ENCODE measurements at regions not wholly inside any gene's neighbourhood (a gene's known extent, or its start where the extent isn't known, plus 50 kb on each side); places are given as distances from the start of the nearest gene placed in this dataset.

GRCh38 chr7:116113310-116113709 is 82.7 kb upstream of the TFEC start:
- Histone ChIP-seq H3K36me3 (no peaks in the 10 kb centered on the region), H3K4me3 (ENCODE audit: low read depth, low read length) (no peak overlapping the region), H3K9me3 (no peaks in the 10 kb centered on the region), H3K4me1 (no peaks in the 10 kb centered on the region), H3K27me3 (no peaks in the 10 kb centered on the region)
- no peak for DNase-seq
- no peak for TF ChIP-seq CTCF (IDR thresholded peaks at IDR 0.05; ENCODE audit: low read depth, low read length)

GRCh38 chr7:116120839-116121238 is 89.5 kb upstream of the TES start:
- Histone ChIP-seq H3K4me1 (no peaks in the 10 kb centered on the region), H3K9me3 (no peaks in the 10 kb centered on the region), H3K4me3 (ENCODE audit: low read depth, low read length) (no peak overlapping the region), H3K27me3 (no peaks in the 10 kb centered on the region), H3K36me3 (no peaks in the 10 kb centered on the region)
- DNase-seq: no peak
- TF ChIP-seq CTCF (IDR thresholded peaks at IDR 0.05; ENCODE audit: low read depth, low read length): no peak

DNA sequence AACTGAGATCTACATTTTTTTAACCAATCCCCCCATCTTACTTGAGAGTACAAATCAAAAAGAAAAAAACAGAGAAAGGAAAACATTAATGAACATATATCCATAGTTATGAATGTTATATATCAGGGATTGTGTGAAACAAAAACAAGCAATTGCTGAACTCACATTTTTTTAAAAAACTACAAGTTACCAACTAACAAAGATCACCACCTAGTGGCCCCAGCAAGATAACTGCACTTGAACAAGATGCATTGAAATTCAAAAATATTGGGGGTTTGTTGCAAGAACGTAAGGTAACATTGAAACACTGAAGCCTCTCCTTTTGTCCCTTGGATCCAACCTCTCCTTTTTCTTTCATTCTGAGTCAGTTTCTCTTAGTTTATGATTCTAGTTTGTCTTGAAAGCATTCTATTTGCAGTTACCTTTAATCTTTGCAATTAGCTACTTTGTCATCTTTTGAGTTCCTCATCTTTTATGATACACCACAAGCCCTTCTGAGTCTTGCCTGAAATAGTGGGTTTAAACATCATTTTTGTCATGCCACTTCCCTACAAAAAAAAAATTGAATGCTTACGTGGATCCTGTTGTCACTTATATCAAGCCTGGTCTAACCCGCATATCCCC is 87.3 kb upstream of the TES start:
- Histone ChIP-seq H3K9me3 (no peaks in the 10 kb centered on the region), H3K27me3 (no peaks in the 10 kb centered on the region), H3K36me3 (no peaks in the 10 kb centered on the region), H3K4me3 (ENCODE audit: low read depth, low read length) (no peak overlapping the region), H3K4me1 (no peaks in the 10 kb centered on the region)
- TF ChIP-seq CTCF (IDR thresholded peaks at IDR 0.05; ENCODE audit: low read depth, low read length): peak; percentile 47
- DNase-seq: no peak

GRCh38 chr7:116128139-116128538 is 82.2 kb upstream of the TES start:
- no peaks in the 10 kb centered on the region for H3K4me1 ChIP-seq
- H3K36me3 ChIP-seq: no peaks in the 10 kb centered on the region
- TF ChIP-seq CTCF (IDR thresholded peaks at IDR 0.05; ENCODE audit: low read depth, low read length): no peak
- no peaks in the 10 kb centered on the region for H3K27me3 ChIP-seq
- no peak overlapping the region for H3K4me3 ChIP-seq (ENCODE audit: low read depth, low read length)
- H3K9me3 ChIP-seq: no peaks in the 10 kb centered on the region
- DNase-seq: no peak

GRCh38 chr7:116135306-116135705 is 75.0 kb upstream of the TES start:
- H3K27me3 ChIP-seq: no peaks in the 10 kb centered on the region
- no peak overlapping the region for H3K4me3 ChIP-seq (ENCODE audit: low read depth, low read length)
- no peaks in the 10 kb centered on the region for H3K36me3 ChIP-seq
- H3K4me1 ChIP-seq: no peaks in the 10 kb centered on the region
- H3K9me3 ChIP-seq: no peaks in the 10 kb centered on the region
- DNase-seq: no peak
- TF ChIP-seq CTCF (IDR thresholded peaks at IDR 0.05; ENCODE audit: low read depth, low read length): no peak

DNA sequence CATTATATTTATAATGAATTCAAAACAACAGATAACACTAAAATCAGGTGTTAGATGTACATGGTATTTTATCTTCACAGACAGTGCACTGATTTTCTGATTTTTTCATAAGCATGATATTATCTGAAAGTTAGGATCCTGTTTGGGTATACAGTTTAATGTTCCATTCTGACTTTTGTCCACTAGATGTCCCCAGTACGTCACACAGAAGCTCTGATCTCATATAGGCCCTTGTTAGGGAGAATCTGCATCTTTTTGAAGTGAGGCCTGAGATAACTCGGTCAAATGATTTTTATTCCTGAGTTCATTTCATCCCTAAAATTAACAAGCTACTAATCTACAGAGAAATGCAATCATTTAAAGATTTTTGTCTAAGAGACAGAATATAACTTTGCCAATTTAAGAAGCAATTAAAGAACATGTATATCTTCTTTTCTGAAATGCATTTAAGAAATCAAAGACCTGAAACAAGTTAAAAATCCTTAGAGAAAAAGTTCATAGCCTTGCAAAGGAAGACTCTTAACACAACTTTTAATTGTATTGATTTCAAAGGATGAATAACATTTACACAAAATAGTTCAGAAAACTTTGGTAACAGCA is 72.0 kb upstream of the TES start:
- DNase-seq: peak; percentile 15
- Histone ChIP-seq H3K4me3 (ENCODE audit: low read depth, low read length) (no peak overlapping the region), H3K36me3 (no peaks in the 10 kb centered on the region), H3K27me3 (no peaks in the 10 kb centered on the region), H3K9me3 (no peaks in the 10 kb centered on the region), H3K4me1 (no peaks in the 10 kb centered on the region)
- peak; percentile 86 for TF ChIP-seq CTCF (IDR thresholded peaks at IDR 0.05; ENCODE audit: low read depth, low read length)

Measured in BE2C (cell line).